ENCODE measurements at regions not wholly inside any gene's neighbourhood (a gene's known extent, or its start where the extent isn't known, plus 50 kb on each side); places are given as distances from the start of the nearest gene placed in this dataset.

GRCh38 chr17:79524213-79525187, 86.4 kb downstream of the RBFOX3 start:
- DNase-seq (ENCODE audit: low spot score) = no peak
- no peak for ATAC-seq

DNA sequence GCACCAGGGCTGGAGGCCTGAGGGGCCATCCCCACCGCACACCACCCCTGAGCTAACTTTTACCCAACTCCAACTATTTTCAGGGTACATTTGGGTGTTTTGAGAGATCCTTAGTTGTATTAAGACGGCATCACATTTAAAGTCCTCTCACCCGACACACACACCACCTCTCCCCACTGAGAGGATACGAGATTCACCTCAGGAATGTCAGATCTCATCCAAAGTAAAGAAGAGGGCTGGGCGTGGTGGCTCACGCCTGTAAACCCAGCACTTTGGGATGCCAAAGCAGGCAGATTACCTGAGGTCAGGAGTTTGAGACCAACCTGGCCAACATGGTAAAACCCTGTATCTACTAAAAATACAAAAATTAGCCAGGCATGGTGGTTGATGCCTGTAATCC, 88.4 kb downstream of the RBFOX3 start:
- ATAC-seq (no peak), DNase-seq (ENCODE audit: low spot score) (no peak)

GRCh38 chr17:79521225-79521624, 89.6 kb downstream of the RBFOX3 start:
- no peak for ATAC-seq
- no peak for DNase-seq (ENCODE audit: low spot score)

DNA sequence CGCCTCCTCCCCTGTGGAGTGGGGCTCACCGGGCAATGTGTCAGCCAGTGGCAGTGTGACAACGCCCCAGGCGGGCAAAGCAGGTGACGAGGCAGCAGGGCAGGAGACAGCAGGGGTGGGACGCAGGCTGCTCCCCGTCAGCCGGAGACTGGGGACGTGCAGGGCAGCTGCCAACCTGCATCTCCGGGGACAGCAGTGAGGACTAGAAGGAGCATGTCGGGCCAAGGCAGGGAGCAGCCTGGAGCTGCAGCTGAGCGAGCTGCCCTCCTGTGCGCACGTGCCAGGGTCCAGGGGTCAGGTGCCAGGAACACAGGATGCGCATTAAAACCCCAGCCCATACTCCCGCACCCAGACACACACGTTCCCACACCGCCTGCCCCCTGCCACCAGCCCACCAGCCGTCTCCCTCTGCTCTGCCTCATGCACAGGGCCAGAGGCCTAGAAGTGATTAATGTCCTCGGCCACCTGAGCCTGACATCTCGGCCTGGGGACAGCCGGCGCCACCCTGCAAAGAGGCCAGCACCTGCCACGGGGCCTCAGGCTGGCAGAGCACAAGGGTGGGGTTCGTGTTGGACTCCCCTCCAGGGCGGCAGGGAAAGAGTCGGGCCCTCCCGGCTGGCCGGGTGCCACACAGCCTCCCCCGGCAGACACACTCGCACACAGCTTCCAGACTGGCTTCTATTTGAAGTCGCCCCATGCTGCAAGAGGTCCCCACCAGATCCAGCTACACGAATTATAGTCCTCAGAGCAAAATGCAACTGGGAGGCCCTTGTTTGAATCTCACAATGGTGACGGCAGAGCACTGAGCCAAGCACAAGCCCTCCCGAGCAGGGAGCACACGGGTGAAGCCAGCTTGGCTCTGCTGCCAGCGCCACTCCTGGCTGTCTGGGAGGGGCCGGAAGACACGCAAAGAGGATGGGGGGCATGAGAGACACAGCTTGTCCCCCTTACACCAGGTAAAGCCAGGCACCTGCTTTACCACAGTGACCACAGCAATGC, 90.4 kb downstream of the RBFOX3 start:
- DNase-seq (ENCODE audit: low spot score) (no peak), ATAC-seq (no peak)

GRCh38 chr17:79519601-79520000, 91.2 kb downstream of the RBFOX3 start:
- DNase-seq (ENCODE audit: low spot score) (no peak), ATAC-seq (no peak)

- no peak for ATAC-seq
- DNase-seq (ENCODE audit: low spot score) = no peak
Measured at GRCh38 chr17:79518585-79519523, 92.0 kb downstream of the RBFOX3 start.

DNA sequence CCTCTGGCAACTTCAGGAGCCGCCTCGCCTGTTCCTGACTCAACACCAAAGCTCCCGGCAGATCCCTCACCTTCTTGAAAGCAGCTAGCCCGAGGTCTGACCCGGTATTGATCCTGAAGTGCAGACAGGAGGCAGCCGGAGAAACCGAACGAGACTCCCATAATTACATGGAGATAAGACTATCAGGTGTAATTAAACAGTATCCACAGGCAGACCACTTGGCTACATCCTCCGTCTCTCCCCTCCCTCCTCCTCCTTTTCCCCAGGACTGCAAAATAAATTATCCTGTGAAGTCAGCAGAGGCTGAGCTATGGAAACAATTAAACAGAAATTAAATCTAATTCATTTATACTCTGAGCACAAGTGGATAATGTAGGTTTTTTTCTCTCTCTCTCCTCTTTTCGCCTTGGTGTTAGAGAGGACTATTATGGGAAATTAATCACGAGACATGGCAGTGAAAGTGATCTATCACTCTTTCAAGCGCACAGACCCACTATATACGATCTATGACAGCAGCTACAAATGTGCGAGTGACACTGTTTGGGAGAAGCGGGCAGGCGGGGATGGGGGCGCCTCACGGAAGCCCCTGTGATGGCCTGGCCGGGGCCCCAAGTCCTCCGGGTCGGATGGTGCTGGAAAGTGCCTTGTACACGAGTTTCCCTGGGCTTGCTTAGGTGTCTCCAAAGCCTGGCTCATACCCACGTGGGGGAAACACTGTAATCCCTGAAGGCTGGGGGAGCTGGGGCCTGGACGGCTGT, 92.8 kb downstream of the RBFOX3 start:
- DNase-seq (ENCODE audit: low spot score) = no peak
- ATAC-seq = no peak

DNA sequence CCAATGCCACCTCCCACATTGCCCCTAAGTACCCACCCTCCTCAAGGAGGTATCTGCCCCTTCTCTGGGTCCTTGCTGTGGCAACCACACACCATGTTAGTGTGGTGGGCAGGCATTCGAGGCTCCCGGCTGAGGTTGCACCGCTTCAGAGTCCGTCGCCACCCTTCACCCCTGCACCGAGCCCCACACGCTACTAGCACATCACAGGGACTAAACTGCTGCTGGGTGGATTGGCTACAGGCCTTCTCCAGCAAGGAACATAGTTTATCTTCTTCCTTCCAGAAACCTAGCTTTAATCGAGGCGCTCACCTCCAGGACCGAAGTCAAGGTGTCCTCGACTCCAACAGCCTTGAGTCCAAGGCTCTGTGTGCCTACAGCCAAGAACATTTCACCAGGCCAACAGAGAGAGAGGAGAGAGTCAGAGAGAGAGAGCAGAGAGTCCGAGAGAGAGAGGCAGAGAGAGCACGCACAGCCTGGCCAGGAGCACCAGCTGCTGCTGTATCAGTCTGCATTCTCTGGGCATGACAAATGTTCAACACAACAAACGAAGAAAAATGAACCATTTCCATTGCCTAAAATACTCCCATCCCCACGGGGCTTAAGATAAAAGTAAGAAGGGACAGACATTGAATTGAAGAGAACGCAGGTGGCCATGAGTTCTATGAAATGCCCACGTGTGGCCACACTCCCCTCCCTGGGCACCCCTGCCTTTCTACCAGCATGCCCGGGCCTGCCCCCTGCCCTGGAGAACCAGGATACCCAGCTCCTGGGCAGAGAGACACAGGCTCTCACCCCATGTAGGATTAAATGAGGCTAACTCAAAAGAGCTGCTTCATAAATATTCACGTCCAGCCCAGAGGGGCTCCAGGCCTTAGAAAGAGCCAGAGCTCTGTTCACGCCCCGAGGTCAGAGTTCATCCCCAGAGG, 94.9 kb downstream of the RBFOX3 start:
- DNase-seq (ENCODE audit: low spot score) (no peak), ATAC-seq (no peak)

GRCh38 chr17:79515110-79515509, 95.7 kb downstream of the RBFOX3 start:
- ATAC-seq (no peak), DNase-seq (ENCODE audit: low spot score) (no peak)

- DNase-seq (ENCODE audit: low spot score) (no peak), ATAC-seq (no peak)
Measured at GRCh38 chr17:79513820-79514535, 96.9 kb downstream of the RBFOX3 start.

GRCh38 chr17:79513206-79513605, 97.6 kb downstream of the RBFOX3 start:
- ATAC-seq (no peak), DNase-seq (ENCODE audit: low spot score) (no peak)

GRCh38 chr17:79511471-79511870, 99.4 kb downstream of the RBFOX3 start:
- ATAC-seq (no peak), DNase-seq (ENCODE audit: low spot score) (no peak)

GRCh38 chr17:79510071-79510470, 100.8 kb downstream of the RBFOX3 start:
- ATAC-seq (no peak), DNase-seq (ENCODE audit: low spot score) (no peak)

DNA sequence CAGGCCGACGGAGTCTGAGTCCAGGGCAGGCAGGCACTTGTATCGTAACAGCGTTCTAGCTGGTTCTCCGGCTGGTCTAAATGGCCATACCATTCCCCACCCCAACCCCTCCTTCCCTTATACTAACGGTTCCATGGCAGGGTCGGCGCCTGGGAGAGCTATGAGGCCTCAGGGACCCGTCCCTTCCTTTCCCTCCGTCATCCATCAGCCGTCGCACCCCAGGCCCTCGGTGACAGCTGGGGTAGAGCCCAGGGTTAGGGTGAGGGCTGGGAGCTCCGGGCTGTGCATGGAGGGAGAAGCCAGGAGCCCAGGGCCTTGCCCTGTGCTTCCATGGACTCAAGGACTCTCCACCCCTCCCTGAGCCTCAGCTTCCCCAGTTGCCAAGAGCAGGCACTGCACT, 101.4 kb downstream of the RBFOX3 start:
- no peak for DNase-seq (ENCODE audit: low spot score)
- no peak for ATAC-seq

DNA sequence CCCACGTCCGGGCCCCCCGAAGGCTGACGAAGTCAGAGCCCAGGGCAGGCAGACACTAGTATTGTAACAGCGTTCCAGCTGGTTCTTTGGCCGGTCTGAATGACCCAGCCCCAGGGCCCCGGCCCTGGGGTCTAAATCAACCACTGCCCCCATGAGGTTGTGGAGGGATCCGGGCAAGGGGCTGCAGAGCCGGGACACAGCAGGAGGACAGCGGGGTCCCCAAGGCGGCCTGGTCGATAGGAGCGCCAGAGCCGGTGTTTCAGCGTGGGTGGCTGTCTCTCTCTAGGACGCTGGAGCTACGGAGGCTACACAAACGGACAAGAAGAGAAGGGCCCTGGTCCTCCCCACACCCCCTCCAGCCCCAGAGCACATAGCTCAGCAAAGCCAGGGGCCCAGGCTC, 101.8 kb downstream of the RBFOX3 start:
- no peak for DNase-seq (ENCODE audit: low spot score)
- no peak for ATAC-seq

- ATAC-seq (no peak), DNase-seq (ENCODE audit: low spot score) (no peak)
Measured at GRCh38 chr17:79508291-79508716, 102.5 kb downstream of the RBFOX3 start.

- DNase-seq (ENCODE audit: low spot score) = no peak
- ATAC-seq = no peak
Measured at GRCh38 chr17:79506955-79507354, 103.9 kb downstream of the RBFOX3 start.

Measured in left lobe of liver (tissue), 2 donors.